WI38 (cell line): ENCODE measurements at regions not wholly inside any gene's neighbourhood (a gene's known extent, or its start where the extent isn't known, plus 50 kb on each side); places are given as distances from the start of the nearest gene placed in this dataset.

ENCODE experiments used
- H3K4me3 ChIP-seq: 2 replicates; pipeline ENCODE4 v1.5.1; 2011; ENCODE audit warnings: low read depth, mild to moderate bottlenecking, control low read depth, low read length
- CTCF ChIP-seq: IDR thresholded peaks from 2 replicates; pipeline ENCODE4 v1.5.1; 2012; ENCODE audit warnings: low read depth, mild to moderate bottlenecking, control low read depth, low read length

DNA sequence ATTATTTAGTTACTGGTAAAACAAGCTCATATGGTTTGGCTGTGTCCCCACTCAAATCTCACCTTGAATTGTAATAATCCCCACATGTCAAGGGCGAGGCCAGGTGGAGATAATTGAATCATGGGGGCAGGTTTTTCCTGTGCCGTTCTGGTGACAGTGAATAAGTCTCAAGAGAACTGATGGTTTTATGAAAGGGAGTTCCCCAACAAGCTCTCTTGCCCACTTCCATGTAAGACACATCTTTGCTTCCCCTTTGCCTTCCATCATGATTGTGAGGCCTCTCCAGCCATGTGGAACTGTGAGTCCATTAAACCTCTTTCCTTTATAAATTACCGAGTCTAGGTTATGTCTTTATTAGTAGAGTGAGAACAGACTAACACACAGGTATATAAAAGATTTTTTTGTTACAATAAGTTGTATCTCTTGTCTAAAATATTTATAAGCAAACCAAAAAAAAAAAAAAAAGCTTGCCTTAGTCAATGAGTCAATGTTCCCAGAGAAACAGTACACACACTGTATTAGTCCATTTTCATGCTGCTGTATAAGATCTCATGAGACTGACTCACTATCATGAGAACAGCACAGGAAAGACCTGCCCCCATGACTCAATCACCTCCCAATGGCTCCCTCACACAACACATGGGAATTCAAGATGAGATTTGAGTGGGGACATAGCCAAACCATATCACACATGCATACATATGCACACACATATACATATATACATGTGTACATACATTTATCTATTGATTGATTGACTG is 138.3 kb downstream of the BASP1 start:
- TF ChIP-seq CTCF = no peak
- no peak overlapping the region for H3K4me3 ChIP-seq

DNA sequence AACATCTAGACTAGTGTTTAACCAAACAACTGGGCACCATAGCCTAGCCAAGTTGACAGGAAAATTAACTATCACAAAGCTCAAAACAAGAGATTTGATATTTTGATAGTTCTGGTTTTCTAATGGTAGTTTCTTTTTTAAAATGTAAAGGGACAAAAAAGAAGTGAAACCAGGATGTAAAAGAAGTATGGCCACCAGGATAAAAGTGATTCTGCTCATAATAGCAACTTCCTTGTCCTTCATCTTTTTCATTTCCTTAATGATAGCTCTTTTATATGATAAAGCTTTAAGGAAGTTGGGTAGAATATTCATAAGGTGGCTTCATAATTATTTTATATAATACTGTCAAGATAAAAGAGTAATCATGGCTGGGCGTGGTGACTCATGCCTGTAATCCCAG is 139.1 kb downstream of the BASP1 start:
- no peak for TF ChIP-seq CTCF
- no peak overlapping the region for H3K4me3 ChIP-seq

DNA sequence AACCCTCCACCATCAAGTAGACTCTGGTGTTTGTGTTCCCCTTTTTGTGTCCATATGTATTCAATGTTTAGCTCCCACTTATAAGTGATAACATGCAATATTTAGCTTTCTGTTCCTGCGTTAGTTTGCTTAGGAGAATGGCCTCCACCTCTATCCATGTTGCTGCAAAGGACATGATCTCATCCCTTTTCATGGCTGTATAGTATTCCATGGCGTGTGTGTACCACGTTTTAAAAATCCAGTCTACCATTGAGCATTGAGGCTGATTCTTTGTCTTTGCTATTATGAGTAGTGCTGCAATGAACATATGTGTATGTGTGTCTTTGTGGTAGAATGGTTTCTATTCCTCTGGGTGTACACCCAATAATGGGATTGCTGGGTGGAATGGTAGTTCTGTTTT is 140.1 kb downstream of the BASP1 start:
- no peak for TF ChIP-seq CTCF
- no peak overlapping the region for H3K4me3 ChIP-seq

DNA sequence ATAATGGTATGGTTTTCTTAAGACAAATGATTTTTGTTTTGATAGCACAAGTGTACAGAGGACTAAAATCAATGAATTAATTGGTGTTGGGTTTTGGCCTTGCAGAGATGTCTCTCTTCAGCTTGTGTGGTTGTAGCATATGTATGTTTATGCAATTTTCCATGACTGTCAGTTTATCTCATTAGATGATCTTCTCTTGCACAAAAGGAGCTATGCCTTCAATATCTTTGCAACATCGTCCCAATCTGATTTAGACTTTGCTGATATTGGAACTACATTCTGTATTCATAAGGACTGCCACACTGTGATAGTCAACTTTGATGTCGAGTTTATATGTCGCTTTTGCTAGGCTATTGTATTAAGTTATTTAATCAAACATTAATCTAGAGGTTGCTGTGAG is 140.0 kb upstream of the TAF11L2 start:
- H3K4me3 ChIP-seq = no peak overlapping the region
- TF ChIP-seq CTCF = no peak

DNA sequence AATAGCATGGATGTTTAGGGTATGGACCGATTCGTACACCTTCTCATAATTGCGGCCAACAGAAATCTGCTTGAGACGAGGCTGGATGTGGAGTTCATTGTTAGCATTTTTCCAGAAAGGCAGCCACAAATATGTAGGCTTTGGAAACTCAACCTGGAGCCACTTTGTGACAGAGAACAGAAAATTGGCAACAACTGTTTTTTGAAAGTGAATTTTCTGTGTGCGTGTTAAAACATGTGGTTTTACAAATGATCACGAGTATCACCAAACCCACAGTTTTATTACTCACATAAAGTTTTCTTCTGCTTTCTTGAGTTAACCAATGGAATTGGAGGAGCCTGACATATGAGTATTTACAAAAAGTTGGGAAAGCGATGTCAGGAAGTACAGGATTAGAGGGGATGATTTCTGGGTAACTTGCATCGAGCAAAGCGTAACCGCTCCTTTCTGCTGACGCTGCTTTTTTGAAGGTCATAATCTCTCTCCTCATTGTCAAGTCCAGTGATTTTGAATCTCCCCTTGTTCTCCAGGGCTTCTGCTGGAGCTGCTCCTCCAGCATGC is 138.5 kb upstream of the TAF11L2 start:
- TF ChIP-seq CTCF = no peak
- no peak overlapping the region for H3K4me3 ChIP-seq

GRCh38 chr5:17360879-17361278 is 137.2 kb upstream of the TAF11L2 start:
- no peak overlapping the region for H3K4me3 ChIP-seq
- no peak for TF ChIP-seq CTCF

DNA sequence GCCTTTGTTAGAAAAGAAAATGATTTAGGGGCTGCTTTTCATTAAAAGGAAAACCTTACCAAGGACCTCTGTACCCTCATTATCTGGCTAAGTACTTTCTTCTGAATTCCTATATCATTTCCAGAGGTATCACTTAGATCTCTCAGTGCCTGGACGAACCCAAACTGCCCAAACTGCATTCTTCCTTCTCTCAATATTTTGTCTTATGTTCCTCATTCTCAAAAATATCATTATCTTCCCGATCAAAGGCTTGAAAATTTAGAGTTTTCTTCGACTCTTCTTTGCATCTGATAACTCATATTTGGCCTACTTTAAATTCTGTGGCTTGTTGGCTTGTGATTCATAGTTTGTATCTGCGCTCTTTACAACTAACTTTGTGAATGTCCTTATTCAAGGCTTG is 136.7 kb upstream of the TAF11L2 start:
- no peak overlapping the region for H3K4me3 ChIP-seq
- no peak for TF ChIP-seq CTCF
